Fibroblast of lung (primary cell): ENCODE measurements at regions not wholly inside any gene's neighbourhood (a gene's known extent, or its start where the extent isn't known, plus 50 kb on each side); places are given as distances from the start of the nearest gene placed in this dataset.

Source experiments
- DNase-seq, 2 donors: peaks; one replicate each; pipeline versions ENCODE4 v3.0.0 to v3.0.0-alpha.2; 2010; ENCODE audit warnings: low read depth in 2 of 2
- H2AFZ ChIP-seq: 2 replicates; pipeline ENCODE4 v1.5.1; 2012; ENCODE audit warnings: low read length, control low read depth, inconsistent platforms
- H3K27ac ChIP-seq: 2 replicates; pipeline ENCODE4 v1.5.1; 2011; ENCODE audit warnings: low read length, control low read depth; ENCODE audit not compliant: insufficient read depth
- H3K27me3 ChIP-seq: 2 replicates; pipeline ENCODE4 v1.5.1; 2011; ENCODE audit warnings: mild to moderate bottlenecking, low read length; ENCODE audit not compliant: control insufficient read depth, insufficient read depth
- H3K36me3 ChIP-seq: 2 replicates; pipeline ENCODE4 v1.5.1; 2011; ENCODE audit warnings: low read length; ENCODE audit not compliant: control insufficient read depth, insufficient read depth
- H3K4me1 ChIP-seq: 2 replicates; pipeline ENCODE4 v1.5.1; 2011; ENCODE audit warnings: low read length; ENCODE audit not compliant: control insufficient read depth, insufficient read depth; ENCODE audit errors: extremely low read depth
- H3K4me2 ChIP-seq: 2 replicates; pipeline ENCODE4 v1.5.1; 2011; ENCODE audit warnings: low read length, control low read depth; ENCODE audit not compliant: insufficient read depth; ENCODE audit errors: extremely low read depth
- H3K4me3 ChIP-seq, 4 experiments: fragments of 200-600 bp in 1 of 4; sonication (generic) in 1 of 4; replicated peaks in 1 of 4; 2 replicates each; pipeline ENCODE4 v1.5.1; 2011 to 2016; ENCODE audit warnings: low read length in 4 of 4, low read depth in 3 of 4, mild to moderate bottlenecking in 3 of 4, control low read depth in 2 of 4, inconsistent platforms in 1 of 4, mixed read lengths in 1 of 4; ENCODE audit not compliant: insufficient read depth in 1 of 4; ENCODE audit errors: control extremely low read depth in 1 of 4
- H3K79me2 ChIP-seq: 2 replicates; pipeline ENCODE4 v1.5.1; 2012; ENCODE audit warnings: mild to moderate bottlenecking, low read length, inconsistent platforms; ENCODE audit not compliant: control insufficient read depth, insufficient read depth
- H3K9ac ChIP-seq: 2 replicates; pipeline ENCODE4 v1.5.1; 2011; ENCODE audit warnings: mild to moderate bottlenecking, low read length, control low read depth; ENCODE audit not compliant: insufficient read depth
- H3K9me3 ChIP-seq: 2 replicates; pipeline ENCODE4 v1.5.1; 2012; ENCODE audit warnings: low read depth, low read length; ENCODE audit not compliant: control insufficient read depth, insufficient read depth
- H4K20me1 ChIP-seq: 2 replicates; pipeline ENCODE4 v1.5.1; 2011; ENCODE audit warnings: low read length; ENCODE audit not compliant: control insufficient read depth, insufficient read depth; ENCODE audit errors: extremely low read depth
- EZH2 ChIP-seq: IDR thresholded peaks from 2 replicates; pipeline ENCODE4 v1.5.1; 2012; ENCODE audit warnings: low read length, control low read depth, mild to moderate bottlenecking; ENCODE audit errors: missing control alignments
- TF ChIP-seq, protein P1 (sequence below), 2 donors: IDR thresholded peaks in 1 of 2; conservative IDR thresholded peaks in 1 of 2; 1 replicate in 1 of 2; 2 replicates in 1 of 2; pipeline ENCODE4 v1.5.1; 2011 to 2012; ENCODE audit warnings: low read length in 2 of 2, control low read depth in 1 of 2, inconsistent platforms in 1 of 2, low read depth in 1 of 2, mild to moderate bottlenecking in 1 of 2

DNA sequence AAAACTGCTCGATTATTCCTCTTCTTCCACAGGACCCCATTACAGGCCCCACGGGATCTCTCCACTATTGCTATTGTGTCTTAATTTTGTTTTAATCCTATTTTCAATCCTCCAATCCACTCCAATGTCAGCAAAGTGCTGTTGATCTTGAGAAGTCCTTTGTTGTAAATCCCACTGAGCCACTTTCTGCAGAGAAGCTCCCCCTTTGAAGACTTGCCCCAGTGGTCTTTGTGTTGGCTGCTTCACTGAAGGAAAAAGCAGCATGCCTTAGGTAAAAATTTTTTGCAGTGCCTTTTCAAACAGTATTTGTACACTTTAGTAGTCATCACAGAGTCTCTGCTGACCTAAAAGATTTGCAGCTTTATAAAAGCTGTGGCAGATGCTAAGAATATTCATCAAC, 252.0 kb upstream of the SLC7A11 start:
- no peaks in the 10 kb centered on the region for H3K9me3 ChIP-seq
- no peaks in the 10 kb centered on the region for H3K36me3 ChIP-seq
- no peak overlapping the region for H2AFZ ChIP-seq
- no peak for DNase-seq
- no peak overlapping the region for H3K4me3 ChIP-seq
- no peak for TF ChIP-seq EZH2
- TF ChIP-seq, protein P1, sequence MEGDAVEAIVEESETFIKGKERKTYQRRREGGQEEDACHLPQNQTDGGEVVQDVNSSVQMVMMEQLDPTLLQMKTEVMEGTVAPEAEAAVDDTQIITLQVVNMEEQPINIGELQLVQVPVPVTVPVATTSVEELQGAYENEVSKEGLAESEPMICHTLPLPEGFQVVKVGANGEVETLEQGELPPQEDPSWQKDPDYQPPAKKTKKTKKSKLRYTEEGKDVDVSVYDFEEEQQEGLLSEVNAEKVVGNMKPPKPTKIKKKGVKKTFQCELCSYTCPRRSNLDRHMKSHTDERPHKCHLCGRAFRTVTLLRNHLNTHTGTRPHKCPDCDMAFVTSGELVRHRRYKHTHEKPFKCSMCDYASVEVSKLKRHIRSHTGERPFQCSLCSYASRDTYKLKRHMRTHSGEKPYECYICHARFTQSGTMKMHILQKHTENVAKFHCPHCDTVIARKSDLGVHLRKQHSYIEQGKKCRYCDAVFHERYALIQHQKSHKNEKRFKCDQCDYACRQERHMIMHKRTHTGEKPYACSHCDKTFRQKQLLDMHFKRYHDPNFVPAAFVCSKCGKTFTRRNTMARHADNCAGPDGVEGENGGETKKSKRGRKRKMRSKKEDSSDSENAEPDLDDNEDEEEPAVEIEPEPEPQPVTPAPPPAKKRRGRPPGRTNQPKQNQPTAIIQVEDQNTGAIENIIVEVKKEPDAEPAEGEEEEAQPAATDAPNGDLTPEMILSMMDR (conservative IDR thresholded peaks at IDR 0.05 in 1 of 2, IDR thresholded peaks at IDR 0.05 in 1 of 2; ENCODE audit: low read depth in 1 of 2, low read length in 2 of 2): no peak
- H3K27ac ChIP-seq: no peak overlapping the region
- no peaks in the 10 kb centered on the region for H3K4me1 ChIP-seq
- H3K9ac ChIP-seq: no peak overlapping the region
- H4K20me1 ChIP-seq: no peaks in the 10 kb centered on the region
- no peak overlapping the region for H3K4me2 ChIP-seq
- H3K27me3 ChIP-seq: no peaks in the 10 kb centered on the region
- H3K79me2 ChIP-seq: no peaks in the 10 kb centered on the region

DNA sequence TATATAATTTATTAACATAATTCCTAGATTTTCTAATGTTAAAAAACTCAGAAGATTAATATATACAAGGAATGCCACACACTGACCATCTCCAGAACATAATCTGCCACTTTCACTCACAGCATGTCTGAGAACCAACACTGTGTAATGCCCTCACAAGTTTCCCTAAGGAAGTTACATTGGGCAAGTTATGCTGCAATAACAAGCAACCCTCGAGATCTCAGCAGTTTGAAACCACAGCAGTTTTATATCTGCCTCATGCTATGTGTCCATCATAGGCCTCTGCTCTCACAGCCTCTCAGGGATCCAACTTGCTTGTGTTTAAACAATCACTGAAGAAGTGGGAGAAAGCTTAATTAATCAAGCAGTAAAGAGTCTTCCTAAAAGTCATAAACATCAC, 250.0 kb upstream of the SLC7A11 start:
- no peak for DNase-seq
- TF ChIP-seq EZH2: no peak
- TF ChIP-seq, protein P1 (conservative IDR thresholded peaks at IDR 0.05 in 1 of 2, IDR thresholded peaks at IDR 0.05 in 1 of 2; ENCODE audit: low read depth in 1 of 2, low read length in 2 of 2): no peak
- Histone ChIP-seq H3K4me1 (no peaks in the 10 kb centered on the region), H4K20me1 (no peaks in the 10 kb centered on the region), H3K36me3 (no peaks in the 10 kb centered on the region), H3K9ac (no peak overlapping the region), H3K4me2 (no peak overlapping the region), H3K27ac (no peak overlapping the region), H3K9me3 (no peaks in the 10 kb centered on the region), H3K27me3 (no peaks in the 10 kb centered on the region), H3K4me3 (no peak overlapping the region), H2AFZ (no peak overlapping the region), H3K79me2 (no peaks in the 10 kb centered on the region)

DNA sequence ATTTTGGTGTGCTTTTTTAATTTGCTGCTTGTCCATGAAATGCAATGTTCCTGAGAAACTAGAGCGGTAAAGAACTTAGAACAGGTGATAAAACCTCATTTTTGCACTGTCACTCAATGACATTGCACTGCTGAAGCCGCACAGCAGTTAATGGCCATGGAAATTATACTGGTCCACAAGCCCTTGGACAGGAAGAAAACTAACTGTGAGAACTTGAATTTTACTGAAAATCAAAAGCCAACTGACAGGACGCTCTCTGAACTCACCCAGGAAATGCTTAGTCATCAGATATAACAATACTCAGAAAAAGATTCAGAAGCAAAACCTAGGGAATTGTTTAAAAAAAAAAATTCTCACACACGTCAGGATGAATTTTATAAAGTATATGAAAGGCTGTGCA, 246.4 kb upstream of the SLC7A11 start:
- no peaks in the 10 kb centered on the region for H3K4me1 ChIP-seq
- no peaks in the 10 kb centered on the region for H3K79me2 ChIP-seq
- peak in 1 of 2 donors; percentile 27 for DNase-seq
- H3K27ac ChIP-seq: no peak overlapping the region
- H3K4me3 ChIP-seq: no peak overlapping the region
- no peaks in the 10 kb centered on the region for H3K27me3 ChIP-seq
- TF ChIP-seq, protein P1 (conservative IDR thresholded peaks at IDR 0.05 in 1 of 2, IDR thresholded peaks at IDR 0.05 in 1 of 2; ENCODE audit: low read depth in 1 of 2, low read length in 2 of 2): no peak
- no peak for TF ChIP-seq EZH2
- H3K4me2 ChIP-seq: no peak overlapping the region
- H2AFZ ChIP-seq: no peak overlapping the region
- no peaks in the 10 kb centered on the region for H4K20me1 ChIP-seq
- no peaks in the 10 kb centered on the region for H3K9me3 ChIP-seq
- no peaks in the 10 kb centered on the region for H3K36me3 ChIP-seq
- no peak overlapping the region for H3K9ac ChIP-seq
